Neural cell (in vitro differentiated cells): ENCODE measurements at regions not wholly inside any gene's neighbourhood (a gene's known extent, or its start where the extent isn't known, plus 50 kb on each side); places are given as distances from the start of the nearest gene placed in this dataset.

Experiments
- H2AFZ ChIP-seq: fragments of 200-600, 300-800 bp; sonication (generic), shearing (Covaris generic); 2 replicates; pipeline ENCODE4 v1.6.0; 2014; ENCODE audit warnings: low read depth, mild to moderate bottlenecking, antibody characterized with exemption, low read length, moderate library complexity
- H3F3A ChIP-seq: fragments of 200-600 bp; shearing (Covaris generic); 2 replicates; pipeline ENCODE4 v1.6.1; 2016; ENCODE audit warnings: mild to moderate bottlenecking, moderate library complexity, mixed read lengths, antibody characterized with exemption, low read length; ENCODE audit not compliant: insufficient read depth, poor library complexity, severe bottlenecking
- H3K27ac ChIP-seq: fragments of 200-600, 300-800 bp; sonication (generic), shearing (Covaris generic); 2 replicates; pipeline ENCODE4 v1.5.1; 2014; ENCODE audit warnings: mild to moderate bottlenecking, low read length, moderate library complexity
- H3K27me3 ChIP-seq: fragments of 300-800, 200-600 bp; sonication (generic), shearing (Covaris generic); 2 replicates; pipeline ENCODE4 v1.6.0; 2014; ENCODE audit warnings: mild to moderate bottlenecking, low read depth, low read length, moderate library complexity; ENCODE audit not compliant: insufficient read depth
- H3K36me3 ChIP-seq: fragments of 300-800, 200-600 bp; sonication (generic), shearing (Covaris generic); 2 replicates; pipeline ENCODE4 v1.5.1; 2014; ENCODE audit warnings: mild to moderate bottlenecking, antibody characterized with exemption, low read length, moderate library complexity; ENCODE audit not compliant: insufficient read depth
- H3K4me2 ChIP-seq: fragments of 300-800, 200-600 bp; sonication (generic), shearing (Covaris generic); 2 replicates; pipeline ENCODE4 v1.6.0; 2014; ENCODE audit warnings: mild to moderate bottlenecking, low read length
- H3K4me3 ChIP-seq: fragments of 300-800, 200-600 bp; sonication (generic), shearing (Covaris generic); 2 replicates; pipeline ENCODE4 v1.5.1; 2014; ENCODE audit warnings: mild to moderate bottlenecking, low read length, moderate library complexity
- H3K79me2 ChIP-seq: fragments of 200-600 bp; shearing (Covaris generic); replicated peaks from 2 replicates; pipeline ENCODE4 v1.6.0; 2014; ENCODE audit warnings: mild to moderate bottlenecking, low read length, moderate library complexity; ENCODE audit not compliant: insufficient read depth
- H3K9ac ChIP-seq: fragments of 300-800, 200-600 bp; sonication (generic), shearing (Covaris generic); 2 replicates; pipeline ENCODE4 v1.6.1; 2016; ENCODE audit warnings: mild to moderate bottlenecking, low read length, mixed read lengths
- H3K9me2 ChIP-seq: fragments of 200-600 bp; shearing (Covaris generic); 2 replicates; pipeline ENCODE4 v1.6.1; 2016; ENCODE audit warnings: mild to moderate bottlenecking, low read length, mixed read lengths; ENCODE audit not compliant: insufficient read depth
- H3K9me3 ChIP-seq: fragments of 200-600, 300-800 bp; sonication (generic), shearing (Covaris generic); 2 replicates; pipeline ENCODE4 v1.6.1; 2016; ENCODE audit warnings: mild to moderate bottlenecking, mixed run types, low read length, moderate library complexity, mixed read lengths
- H4K20me1 ChIP-seq: fragments of 200-600 bp; shearing (Covaris generic); 2 replicates; pipeline ENCODE4 v1.6.1; 2016; ENCODE audit warnings: mild to moderate bottlenecking, mixed run types; ENCODE audit not compliant: insufficient read depth
- EP300 ChIP-seq: fragments of 450-650 bp; conservative IDR thresholded peaks from 2 replicates; pipeline ENCODE4 v1.6.1; 2014; ENCODE audit warnings: antibody characterized with exemption, mild to moderate bottlenecking, moderate library complexity; ENCODE audit not compliant: poor library complexity, severe bottlenecking
- EZH2 ChIP-seq: fragments of 200-600, 300-800 bp; shearing (Covaris generic), sonication (generic); IDR thresholded peaks from 2 replicates; pipeline ENCODE4 v1.6.1; 2014; ENCODE audit warnings: antibody characterized with exemption, low read length, borderline replicate concordance, mild to moderate bottlenecking; ENCODE audit not compliant: insufficient read depth, poor library complexity, severe bottlenecking
- MXI1 ChIP-seq: fragments of 450-650 bp; conservative IDR thresholded peaks from 2 replicates; pipeline ENCODE4 v1.6.1; 2014; ENCODE audit warnings: antibody characterized with exemption, mild to moderate bottlenecking; ENCODE audit not compliant: poor library complexity, severe bottlenecking
- POLR2AphosphoS5 ChIP-seq: IDR thresholded peaks from 2 replicates; pipeline ENCODE4 v1.6.1; 2012
- RAD21 ChIP-seq: fragments of 450-650 bp; conservative IDR thresholded peaks from 2 replicates; pipeline ENCODE4 v1.6.1; 2014; ENCODE audit warnings: antibody characterized with exemption, mild to moderate bottlenecking, moderate library complexity
- REST ChIP-seq: IDR thresholded peaks from 2 replicates; pipeline ENCODE4 v1.6.1; 2012; ENCODE audit warnings: borderline replicate concordance
- SMC3 ChIP-seq: fragments of 450-650 bp; conservative IDR thresholded peaks from 2 replicates; pipeline ENCODE4 v1.6.1; 2014; ENCODE audit warnings: antibody characterized with exemption, mild to moderate bottlenecking, moderate library complexity; ENCODE audit not compliant: poor library complexity
- TAF1 ChIP-seq: IDR thresholded peaks from 2 replicates; pipeline ENCODE4 v1.6.1; 2012; ENCODE audit warnings: low read depth
- TF ChIP-seq, protein P1 (sequence below): fragments of 450-650 bp; IDR thresholded peaks from 2 replicates; pipeline ENCODE4 v1.5.1; 2014; ENCODE audit warnings: antibody characterized with exemption, mild to moderate bottlenecking, moderate library complexity; ENCODE audit not compliant: poor library complexity, severe bottlenecking

- no peaks in the 10 kb centered on the region for H3K36me3 ChIP-seq
- no peaks in the 10 kb centered on the region for H4K20me1 ChIP-seq
- no peaks in the 10 kb centered on the region for H3K9me2 ChIP-seq
- TF ChIP-seq POLR2AphosphoS5 (no peak), SMC3 (no peak), RAD21 (no peak), EZH2 (no peak), REST (no peak), EP300 (no peak), TAF1 (no peak), MXI1 (no peak)
- TF ChIP-seq, protein P1, sequence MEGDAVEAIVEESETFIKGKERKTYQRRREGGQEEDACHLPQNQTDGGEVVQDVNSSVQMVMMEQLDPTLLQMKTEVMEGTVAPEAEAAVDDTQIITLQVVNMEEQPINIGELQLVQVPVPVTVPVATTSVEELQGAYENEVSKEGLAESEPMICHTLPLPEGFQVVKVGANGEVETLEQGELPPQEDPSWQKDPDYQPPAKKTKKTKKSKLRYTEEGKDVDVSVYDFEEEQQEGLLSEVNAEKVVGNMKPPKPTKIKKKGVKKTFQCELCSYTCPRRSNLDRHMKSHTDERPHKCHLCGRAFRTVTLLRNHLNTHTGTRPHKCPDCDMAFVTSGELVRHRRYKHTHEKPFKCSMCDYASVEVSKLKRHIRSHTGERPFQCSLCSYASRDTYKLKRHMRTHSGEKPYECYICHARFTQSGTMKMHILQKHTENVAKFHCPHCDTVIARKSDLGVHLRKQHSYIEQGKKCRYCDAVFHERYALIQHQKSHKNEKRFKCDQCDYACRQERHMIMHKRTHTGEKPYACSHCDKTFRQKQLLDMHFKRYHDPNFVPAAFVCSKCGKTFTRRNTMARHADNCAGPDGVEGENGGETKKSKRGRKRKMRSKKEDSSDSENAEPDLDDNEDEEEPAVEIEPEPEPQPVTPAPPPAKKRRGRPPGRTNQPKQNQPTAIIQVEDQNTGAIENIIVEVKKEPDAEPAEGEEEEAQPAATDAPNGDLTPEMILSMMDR: no peak
- no peaks in the 10 kb centered on the region for H3K9me3 ChIP-seq
- no peak overlapping the region for H3K9ac ChIP-seq
- H3K79me2 ChIP-seq: no peaks in the 10 kb centered on the region
- no peak overlapping the region for H3K27ac ChIP-seq
- no peak overlapping the region for H3K4me2 ChIP-seq
- H3K4me3 ChIP-seq: no peak overlapping the region
- no peak overlapping the region for H2AFZ ChIP-seq
- no peaks in the 10 kb centered on the region for H3F3A ChIP-seq
- no peaks in the 10 kb centered on the region for H3K27me3 ChIP-seq
Observed at GRCh38 chr22:48686694-48687302, 1140.9 kb downstream of the BRD1 start.

DNA sequence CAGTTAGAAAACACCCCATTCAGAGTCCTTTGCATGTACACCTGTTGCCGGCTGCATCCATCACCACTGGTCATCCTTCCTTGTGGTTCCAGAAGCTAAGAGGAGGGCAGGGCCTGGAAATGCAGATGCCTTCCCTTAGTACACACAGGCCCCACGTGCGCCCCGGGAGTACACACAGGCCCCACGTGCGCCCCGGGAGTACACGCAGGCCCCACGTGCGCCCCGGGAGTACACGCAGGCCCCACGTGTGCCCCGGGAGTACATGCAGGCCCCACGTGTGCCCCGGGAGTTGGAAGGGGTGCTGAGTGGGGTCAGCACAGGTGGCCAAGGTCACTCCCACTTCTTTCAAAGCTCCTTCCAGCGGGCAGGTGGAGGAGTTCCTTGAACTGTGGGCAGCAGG lies 1141.9 kb downstream of the BRD1 start:
- Histone ChIP-seq H3F3A (no peaks in the 10 kb centered on the region), H3K27ac (no peak overlapping the region), H3K9me2 (no peaks in the 10 kb centered on the region), H3K27me3 (no peaks in the 10 kb centered on the region), H3K9me3 (no peaks in the 10 kb centered on the region), H3K79me2 (no peaks in the 10 kb centered on the region), H3K4me2 (no peak overlapping the region), H2AFZ (no peak overlapping the region), H3K9ac (no peak overlapping the region), H3K36me3 (no peaks in the 10 kb centered on the region), H4K20me1 (no peaks in the 10 kb centered on the region), H3K4me3 (no peak overlapping the region)
- TF ChIP-seq POLR2AphosphoS5 (no peak), RAD21 (no peak), EP300 (no peak), TAF1 (no peak), EZH2 (no peak), SMC3 (no peak), MXI1 (no peak), REST (no peak)
- TF ChIP-seq, protein P1: no peak
